GM23248 (cell line): ENCODE measurements at regions not wholly inside any gene's neighbourhood (a gene's known extent, or its start where the extent isn't known, plus 50 kb on each side); places are given as distances from the start of the nearest gene placed in this dataset.

Experiments used
- EZH2 ChIP-seq: fragments of 200-600 bp; sonication (generic); IDR thresholded peaks from 2 replicates; pipeline ENCODE4 v1.6.1; 2018; ENCODE audit warnings: antibody characterized with exemption, mild to moderate bottlenecking; ENCODE audit not compliant: insufficient read depth, poor library complexity, severe bottlenecking
- EZH2phosphoT487 ChIP-seq: fragments of 200-600 bp; sonication (generic); IDR thresholded peaks from 2 replicates; pipeline ENCODE4 v1.6.1; 2018; ENCODE audit warnings: antibody characterized with exemption, moderate library complexity, mild to moderate bottlenecking, low read depth; ENCODE audit not compliant: insufficient read depth

- no peak for TF ChIP-seq EZH2phosphoT487
- no peak for TF ChIP-seq EZH2
Measured at GRCh38 chr7:50864694-50865093, 82.0 kb upstream of the GRB10 start.
